ENCODE measurements at regions not wholly inside any gene's neighbourhood (a gene's known extent, or its start where the extent isn't known, plus 50 kb on each side); places are given as distances from the start of the nearest gene placed in this dataset.

- Histone ChIP-seq H4K91ac (replicated peaks; ENCODE audit: insufficient read length, low read length) (no peak overlapping the region), H2BK120ac (replicated peaks; ENCODE audit: low read depth, low read length) (no peak overlapping the region), H3K14ac (ENCODE audit: insufficient read length) (no peak overlapping the region), H3K9me3 (ENCODE audit: insufficient read depth in 2 of 2, low read depth in 1 of 2, low read length in 1 of 2) (no peaks in the 10 kb centered on the region), H3K23ac (ENCODE audit: insufficient read length) (no peak overlapping the region), H4K8ac (ENCODE audit: extremely low read depth, insufficient read depth, low read length) (no peak overlapping the region), H3K27ac (ENCODE audit: low read depth, low read length) (no peak overlapping the region), H3K23me2 (ENCODE audit: low read depth, low read length) (peaks cover 5% of the 10 kb centered on the region; the same call in 1 of the 2 replicates), H2BK5ac (ENCODE audit: low read depth, low read length) (no peak overlapping the region), H3K18ac (ENCODE audit: extremely low read depth, low read length) (no peak overlapping the region), H4K20me1 (replicated peaks in 1 of 2; ENCODE audit: control insufficient read depth in 1 of 2, insufficient read depth in 2 of 2, low read length in 2 of 2) (no peaks in the 10 kb centered on the region), H2BK15ac (ENCODE audit: low read length) (no peak overlapping the region), H2BK20ac (ENCODE audit: low read length) (no peak overlapping the region), H3K9ac (replicated peaks in 1 of 4; ENCODE audit: extremely low read depth in 1 of 4, low read depth in 3 of 4, low read length in 3 of 4) (no peak overlapping the region), H3K56ac (replicated peaks; ENCODE audit: insufficient read length, low read depth, low read length) (no peak overlapping the region), H2BK12ac (ENCODE audit: low read depth, low read length) (no peak overlapping the region), H3K36me3 (ENCODE audit: control insufficient read depth in 2 of 4, insufficient read depth in 4 of 4, low read length in 3 of 4) (no peaks in the 10 kb centered on the region), H3K79me2 (ENCODE audit: control insufficient read depth in 1 of 2, insufficient read depth in 2 of 2, low read length in 2 of 2) (no peaks in the 10 kb centered on the region), H3K4me3 (ENCODE audit: extremely low read depth in 1 of 4, insufficient read depth in 2 of 4, low read depth in 3 of 4, low read length in 4 of 4) (no peak overlapping the region), H3K4ac (replicated peaks; ENCODE audit: insufficient read length, low read depth, low read length) (no peak overlapping the region), H3K4me2 (ENCODE audit: insufficient read depth in 1 of 2, low read depth in 2 of 2, low read length in 2 of 2) (no peak overlapping the region), H2AK5ac (ENCODE audit: low read depth, low read length) (no peak overlapping the region), H3K27me3 (replicated peaks in 1 of 4; ENCODE audit: control insufficient read depth in 3 of 4, extremely low read depth in 1 of 4, insufficient read depth in 3 of 4, low read length in 3 of 4) (peaks cover 2 to 21% (median 7%) of the 10 kb centered on the region in 4 experiments; a peak in 5 of 7 replicates), H4K5ac (ENCODE audit: insufficient read length, low read depth, low read length) (no peak overlapping the region), H3K79me1 (ENCODE audit: low read depth, low read length) (no peaks in the 10 kb centered on the region), H3K4me1 (replicated peaks in 1 of 4; ENCODE audit: control insufficient read depth in 3 of 4, insufficient read depth in 4 of 4, low read length in 3 of 4) (no peaks in the 10 kb centered on the region), H2AFZ (ENCODE audit: low read length) (no peak overlapping the region)
- no peak for FAIRE-seq
- WGBS, 2 experiments (ENCODE audit: extremely low coverage in 1 of 2, insufficient coverage in 1 of 2, insufficient read length in 1 of 2, insufficient replicate concordance in 2 of 2, low coverage in 1 of 2, low lambda C conversion rate in 2 of 2, missing lambda C conversion rate in 1 of 2), result 89% methylated on average over 11 of the region's 11 CpGs; no CpG with 5 or more reads in 1 of the 2 experiments
- CTCF ChIA-PET (ENCODE audit: partially characterized antibody), result no interaction called here
- POLR2A ChIA-PET (ENCODE audit: partially characterized antibody), result no interaction called here
- no peak for DNase-seq (ENCODE audit: low read depth in 1 of 2, low spot score in 2 of 2)
- TF ChIP-seq SP2 (IDR thresholded peaks at IDR 0.05; ENCODE audit: low read length) (no peak), CBX5 (IDR thresholded peaks at IDR 0.05; ENCODE audit: low read depth, low read length) (no peak), HDAC6 (IDR thresholded peaks at IDR 0.05; ENCODE audit: low read depth, low read length) (no peak)
Measured at GRCh38 chr5:6311568-6312501, 66.5 kb downstream of the MED10 start.

Data from H1 (cell line).